Panc1 (cell line): ENCODE measurements at regions not wholly inside any gene's neighbourhood (a gene's known extent, or its start where the extent isn't known, plus 50 kb on each side); places are given as distances from the start of the nearest gene placed in this dataset.

ENCODE experiments used
- CTCF ChIP-seq: fragments of 450-650 bp; IDR thresholded peaks from 2 replicates; pipeline ENCODE4 v1.5.1; 2017; ENCODE audit warnings: mild to moderate bottlenecking
- POLR2AphosphoS5 ChIP-seq: IDR thresholded peaks from 2 replicates; pipeline ENCODE4 v1.6.1; 2012; ENCODE audit warnings: mild to moderate bottlenecking, low read depth, low read length, moderate library complexity
- SIN3A ChIP-seq: IDR thresholded peaks from 2 replicates; pipeline ENCODE4 v1.6.1; 2012; ENCODE audit warnings: low read depth, mild to moderate bottlenecking, low read length, moderate library complexity, borderline replicate concordance; ENCODE audit not compliant: insufficient read depth
- TCF7L2 ChIP-seq: IDR thresholded peaks from 2 replicates; pipeline ENCODE4 v1.6.1; 2011; ENCODE audit warnings: mild to moderate bottlenecking, low read depth, low read length, inconsistent platforms
- TF ChIP-seq, protein P1 (sequence below), 2 experiments: IDR thresholded peaks; 2 replicates each; pipeline ENCODE4 v1.6.1; 2011 to 2012; ENCODE audit warnings: low read depth in 2 of 2, control low read depth in 1 of 2, low read length in 1 of 2, mild to moderate bottlenecking in 1 of 2, moderate library complexity in 1 of 2; ENCODE audit not compliant: insufficient read depth in 1 of 2

- no peak for TF ChIP-seq TCF7L2
- no peak for TF ChIP-seq CTCF
- TF ChIP-seq POLR2AphosphoS5: no peak
- TF ChIP-seq, protein P1, sequence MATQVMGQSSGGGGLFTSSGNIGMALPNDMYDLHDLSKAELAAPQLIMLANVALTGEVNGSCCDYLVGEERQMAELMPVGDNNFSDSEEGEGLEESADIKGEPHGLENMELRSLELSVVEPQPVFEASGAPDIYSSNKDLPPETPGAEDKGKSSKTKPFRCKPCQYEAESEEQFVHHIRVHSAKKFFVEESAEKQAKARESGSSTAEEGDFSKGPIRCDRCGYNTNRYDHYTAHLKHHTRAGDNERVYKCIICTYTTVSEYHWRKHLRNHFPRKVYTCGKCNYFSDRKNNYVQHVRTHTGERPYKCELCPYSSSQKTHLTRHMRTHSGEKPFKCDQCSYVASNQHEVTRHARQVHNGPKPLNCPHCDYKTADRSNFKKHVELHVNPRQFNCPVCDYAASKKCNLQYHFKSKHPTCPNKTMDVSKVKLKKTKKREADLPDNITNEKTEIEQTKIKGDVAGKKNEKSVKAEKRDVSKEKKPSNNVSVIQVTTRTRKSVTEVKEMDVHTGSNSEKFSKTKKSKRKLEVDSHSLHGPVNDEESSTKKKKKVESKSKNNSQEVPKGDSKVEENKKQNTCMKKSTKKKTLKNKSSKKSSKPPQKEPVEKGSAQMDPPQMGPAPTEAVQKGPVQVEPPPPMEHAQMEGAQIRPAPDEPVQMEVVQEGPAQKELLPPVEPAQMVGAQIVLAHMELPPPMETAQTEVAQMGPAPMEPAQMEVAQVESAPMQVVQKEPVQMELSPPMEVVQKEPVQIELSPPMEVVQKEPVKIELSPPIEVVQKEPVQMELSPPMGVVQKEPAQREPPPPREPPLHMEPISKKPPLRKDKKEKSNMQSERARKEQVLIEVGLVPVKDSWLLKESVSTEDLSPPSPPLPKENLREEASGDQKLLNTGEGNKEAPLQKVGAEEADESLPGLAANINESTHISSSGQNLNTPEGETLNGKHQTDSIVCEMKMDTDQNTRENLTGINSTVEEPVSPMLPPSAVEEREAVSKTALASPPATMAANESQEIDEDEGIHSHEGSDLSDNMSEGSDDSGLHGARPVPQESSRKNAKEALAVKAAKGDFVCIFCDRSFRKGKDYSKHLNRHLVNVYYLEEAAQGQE (IDR thresholded peaks at IDR 0.05; ENCODE audit: insufficient read depth in 1 of 2, low read depth in 2 of 2, low read length in 1 of 2): no peak
- no peak for TF ChIP-seq SIN3A
Observed at GRCh38 chr5:179407191-179408175, 62.2 kb upstream of the ADAMTS2 start.
